ENCODE measurements at regions not wholly inside any gene's neighbourhood (a gene's known extent, or its start where the extent isn't known, plus 50 kb on each side); places are given as distances from the start of the nearest gene placed in this dataset.

DNA sequence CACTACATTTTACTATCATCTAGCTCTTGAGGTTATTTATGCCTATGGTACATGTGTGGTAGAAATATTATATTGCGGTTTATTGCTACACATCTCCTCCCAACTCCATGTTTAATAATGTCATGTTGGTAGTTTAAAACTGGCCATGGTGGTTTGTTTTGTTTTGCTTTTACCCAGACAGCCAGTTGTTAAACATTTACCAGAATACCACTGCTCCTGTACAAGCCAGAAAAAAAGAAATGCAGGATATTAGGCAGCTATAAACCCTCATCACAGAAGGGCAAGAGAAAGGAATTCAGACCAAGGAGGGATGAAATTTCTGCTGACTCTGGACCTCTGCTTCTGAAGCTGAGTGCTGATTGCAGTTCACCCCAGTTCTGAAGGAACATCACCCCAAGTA lies 451.8 kb upstream of the IL12A start:
- no peak for DNase-seq (ENCODE audit: low spot score)

DNA sequence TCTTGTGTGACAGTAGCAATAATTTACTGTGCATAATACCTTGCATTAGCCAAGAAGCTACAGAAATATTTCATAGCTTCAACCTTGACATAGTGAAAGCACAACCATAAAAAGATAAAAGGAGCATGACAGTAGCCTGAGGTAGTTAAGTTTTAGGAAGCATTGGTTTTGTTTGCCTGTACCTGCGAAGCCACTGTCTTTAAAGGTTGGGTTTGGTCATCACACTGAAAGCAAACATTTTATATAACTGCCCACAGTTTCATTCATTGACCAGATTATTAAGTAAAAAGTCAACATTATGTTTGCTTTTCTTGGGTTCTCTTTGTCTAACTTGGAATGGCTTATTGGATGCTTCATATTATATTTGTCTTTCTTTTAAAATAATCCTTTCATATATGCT lies 450.1 kb upstream of the IL12A start:
- DNase-seq (ENCODE audit: low spot score): no peak

GRCh38 chr3:159540882-159541495 lies 447.6 kb upstream of the IL12A start:
- DNase-seq (ENCODE audit: low spot score): no peak

DNA sequence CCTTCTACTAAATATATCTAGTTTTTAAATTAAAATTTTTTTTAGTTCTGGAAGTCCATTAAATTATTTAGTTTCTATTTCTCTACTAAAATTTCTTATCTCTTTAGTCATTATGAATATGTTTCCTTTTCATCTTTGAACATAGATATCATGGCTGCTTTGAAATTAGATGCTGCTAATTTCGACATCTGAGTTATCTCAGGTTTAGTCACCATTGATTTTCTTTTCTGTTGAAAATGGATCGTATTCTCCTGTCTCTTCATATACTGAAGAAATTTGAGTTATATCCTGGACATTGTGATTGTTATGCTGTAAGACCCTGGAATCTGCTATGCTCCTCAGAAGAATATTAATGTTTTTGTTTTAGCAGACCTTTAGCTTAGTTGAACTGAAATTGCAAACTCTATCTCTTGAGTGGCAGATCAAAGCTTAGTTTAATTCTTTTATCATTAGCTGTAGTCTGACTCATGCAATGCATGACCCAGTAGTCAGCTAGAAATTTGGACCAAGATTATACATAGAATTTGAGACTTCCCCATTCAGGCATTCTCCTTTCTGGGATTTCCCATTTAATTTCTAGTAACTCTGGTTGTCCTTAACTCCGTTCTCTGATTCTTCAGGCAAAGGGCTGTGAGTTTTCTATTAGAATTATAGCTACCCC lies 439.8 kb upstream of the IL12A start:
- no peak for DNase-seq (ENCODE audit: low spot score)

- no peak for DNase-seq (ENCODE audit: low spot score)
Observed at GRCh38 chr3:159555205-159555604, 433.4 kb upstream of the IL12A start.

DNA sequence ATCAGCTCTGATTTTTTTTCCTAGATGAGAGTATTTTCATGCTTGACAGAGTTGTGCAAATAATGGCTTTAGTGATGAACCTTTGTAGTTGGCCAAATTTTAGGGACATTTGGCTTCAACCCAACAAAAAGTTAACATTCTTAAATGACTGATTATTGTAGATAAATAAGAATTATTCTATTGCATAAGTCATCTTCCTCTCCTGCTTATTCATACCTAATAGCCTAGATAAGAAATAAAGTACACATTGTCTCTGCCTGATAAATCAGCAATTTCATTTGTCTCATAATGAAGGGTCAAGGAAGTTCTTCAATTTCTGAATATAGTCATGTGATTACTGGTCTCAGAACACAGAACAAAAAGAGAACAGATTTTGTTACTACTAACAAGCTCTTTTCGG lies 428.9 kb upstream of the IL12A start:
- DNase-seq (ENCODE audit: low spot score): no peak

- DNase-seq (ENCODE audit: low spot score): no peak
Observed at GRCh38 chr3:159560214-159560979, 428.2 kb upstream of the IL12A start.

GRCh38 chr3:159565313-159565712 lies 423.3 kb upstream of the IL12A start:
- no peak for DNase-seq (ENCODE audit: low spot score)

GRCh38 chr3:159583662-159584061 lies 405.0 kb upstream of the IL12A start:
- no peak for DNase-seq (ENCODE audit: low spot score)

DNA sequence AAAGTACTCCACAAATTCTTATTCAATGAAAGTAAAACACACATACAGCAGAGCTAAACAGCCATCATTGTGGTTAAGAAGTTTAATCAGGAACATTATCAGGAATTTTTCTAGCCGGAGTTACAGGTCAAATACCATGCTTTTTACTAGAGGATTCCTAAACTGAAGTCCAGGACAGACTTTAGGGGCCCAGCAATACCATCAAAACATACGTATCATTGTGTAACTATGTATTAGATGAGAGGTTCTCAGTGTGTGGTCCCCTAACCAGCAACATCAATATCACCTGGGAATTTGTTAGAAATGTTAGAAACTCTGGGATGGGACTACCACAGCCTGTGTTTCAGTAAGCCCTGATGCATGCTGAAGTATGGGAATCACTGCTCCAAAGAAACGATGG lies 404.2 kb upstream of the IL12A start:
- no peak for DNase-seq (ENCODE audit: low spot score)

DNA sequence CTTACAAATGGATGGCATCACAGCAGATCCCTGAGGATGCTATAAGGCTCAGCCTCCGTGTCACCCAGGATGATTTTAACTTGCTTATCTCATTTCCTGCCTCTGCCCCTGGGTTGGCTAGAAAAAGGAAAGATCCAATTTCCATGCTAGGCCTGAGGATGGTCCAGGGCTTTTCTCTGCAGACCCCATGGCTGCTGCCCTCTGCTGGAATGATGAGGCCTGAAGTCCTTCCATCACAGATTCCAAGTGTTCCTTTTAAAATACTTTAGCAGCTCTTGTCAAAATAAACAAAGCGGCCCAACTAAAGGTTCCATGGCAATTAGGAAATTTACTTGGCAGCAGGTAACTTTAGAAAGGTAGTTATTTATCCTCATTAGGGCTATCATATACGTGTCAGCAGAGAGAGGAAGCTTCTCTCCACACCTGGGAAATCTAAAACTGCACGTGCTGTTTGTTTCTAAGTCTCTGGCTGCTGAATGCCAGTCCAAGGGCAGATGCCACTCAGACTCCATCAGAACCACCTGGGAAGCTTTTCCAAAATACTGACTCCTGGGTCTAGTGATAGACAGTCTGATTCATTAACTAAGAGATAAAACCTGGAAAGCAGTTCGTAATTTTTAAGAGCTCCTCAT lies 401.9 kb upstream of the IL12A start:
- DNase-seq (ENCODE audit: low spot score): no peak

GRCh38 chr3:159593927-159594605 lies 394.6 kb upstream of the IL12A start:
- no peak for DNase-seq (ENCODE audit: low spot score)

- no peak for DNase-seq (ENCODE audit: low spot score)
Observed at GRCh38 chr3:159600291-159600690, 388.3 kb upstream of the IL12A start.

- peak; percentile 4 for DNase-seq (ENCODE audit: low spot score)
Observed at GRCh38 chr3:159604151-159604581, 384.5 kb upstream of the IL12A start.

DNA sequence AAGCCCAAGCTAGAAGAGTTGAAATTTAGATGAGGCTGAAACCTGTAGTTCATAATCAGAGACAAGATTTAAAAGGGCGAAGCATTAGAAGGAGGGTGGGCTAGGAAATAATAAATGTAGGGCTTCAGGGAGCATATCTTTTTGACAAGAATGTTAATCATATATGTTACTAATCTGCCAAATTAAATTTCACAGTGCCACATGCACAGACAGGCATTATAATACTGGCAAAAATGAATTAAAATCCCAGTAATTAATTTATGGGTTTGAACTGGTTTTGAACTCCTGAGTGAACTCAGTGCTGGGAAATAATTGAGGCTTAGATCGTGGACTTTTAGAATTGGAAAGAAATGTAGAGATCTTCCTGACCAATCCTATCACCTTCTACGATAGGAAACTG lies 383.5 kb upstream of the IL12A start:
- no peak for DNase-seq (ENCODE audit: low spot score)

DNA sequence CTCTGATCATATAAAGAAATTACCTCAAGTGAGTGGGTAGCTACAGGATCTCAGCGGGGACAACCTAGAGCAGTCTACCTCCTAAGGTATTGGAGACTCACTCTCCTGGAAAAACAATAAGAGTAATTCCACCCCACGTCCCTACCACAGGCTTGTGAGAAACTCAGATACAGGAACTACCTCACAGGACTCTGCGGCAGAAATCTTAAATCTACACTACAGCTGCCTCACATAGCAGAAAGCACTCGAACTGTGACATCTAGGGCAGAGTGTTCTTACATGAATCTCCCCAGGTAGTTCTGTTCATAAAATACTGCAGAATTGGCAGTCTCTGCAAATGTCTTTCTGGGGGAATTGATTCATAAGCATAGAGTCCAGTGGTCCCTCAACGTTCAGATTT lies 382.9 kb upstream of the IL12A start:
- DNase-seq (ENCODE audit: low spot score): no peak

DNA sequence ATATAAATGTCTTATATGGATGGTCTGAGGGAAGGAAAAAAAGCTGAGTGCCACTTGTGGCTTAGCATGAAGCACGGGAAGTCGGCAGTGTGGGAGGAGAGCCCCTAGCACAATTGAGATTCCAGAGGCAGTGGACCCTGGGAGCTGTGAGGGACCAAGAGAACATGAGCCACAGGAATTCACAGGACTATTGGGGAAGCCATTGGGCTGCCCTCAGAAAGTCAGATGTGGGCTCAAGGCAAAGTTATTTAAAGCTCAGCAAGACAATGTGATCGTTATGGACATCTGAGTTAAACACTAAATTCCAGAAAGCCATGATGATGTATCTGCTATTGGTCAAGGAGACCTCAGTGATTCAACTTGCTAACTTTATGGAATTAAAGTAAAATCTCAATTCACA lies 380.8 kb upstream of the IL12A start:
- no peak for DNase-seq (ENCODE audit: low spot score)

DNA sequence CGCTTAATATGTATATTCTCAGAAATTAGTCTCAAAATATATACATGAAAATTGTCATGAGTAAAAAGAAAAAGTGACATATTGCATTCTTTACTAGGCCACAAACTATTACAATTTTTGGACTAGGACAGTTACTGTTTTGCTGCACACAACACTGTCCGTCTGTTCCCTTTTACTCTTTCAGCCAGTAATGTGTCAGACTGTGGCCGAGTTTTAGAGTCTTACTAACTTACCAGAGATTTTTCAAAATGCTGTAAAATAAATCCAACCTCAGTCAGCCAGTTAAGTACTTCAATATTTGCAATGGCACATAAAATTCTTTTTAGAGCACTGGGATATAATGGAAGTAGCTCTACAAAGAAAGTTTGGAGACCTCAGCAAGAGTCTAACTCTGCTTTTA lies 380.3 kb upstream of the IL12A start:
- DNase-seq (ENCODE audit: low spot score): no peak

DNA sequence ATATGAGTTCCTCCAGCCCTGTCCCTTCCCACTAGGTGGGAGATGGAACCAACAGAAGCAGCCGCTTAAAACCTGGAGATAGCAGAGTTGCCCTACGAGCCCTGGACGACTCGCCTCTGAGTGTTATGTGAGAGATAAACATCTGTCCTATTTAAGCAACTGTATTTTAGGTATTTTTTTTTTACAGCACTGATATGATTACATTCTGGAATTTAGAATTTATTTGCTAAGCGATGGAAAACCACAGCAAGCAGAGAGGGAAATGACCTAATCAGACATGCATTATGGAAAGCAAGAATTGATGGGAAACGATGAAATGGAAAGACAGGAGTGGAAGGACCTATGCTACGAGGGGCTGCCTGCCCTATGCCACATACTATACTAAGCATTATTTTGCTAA lies 379.0 kb upstream of the IL12A start:
- no peak for DNase-seq (ENCODE audit: low spot score)

GRCh38 chr3:159616234-159616825 lies 372.3 kb upstream of the IL12A start:
- no peak for DNase-seq (ENCODE audit: low spot score)

DNA sequence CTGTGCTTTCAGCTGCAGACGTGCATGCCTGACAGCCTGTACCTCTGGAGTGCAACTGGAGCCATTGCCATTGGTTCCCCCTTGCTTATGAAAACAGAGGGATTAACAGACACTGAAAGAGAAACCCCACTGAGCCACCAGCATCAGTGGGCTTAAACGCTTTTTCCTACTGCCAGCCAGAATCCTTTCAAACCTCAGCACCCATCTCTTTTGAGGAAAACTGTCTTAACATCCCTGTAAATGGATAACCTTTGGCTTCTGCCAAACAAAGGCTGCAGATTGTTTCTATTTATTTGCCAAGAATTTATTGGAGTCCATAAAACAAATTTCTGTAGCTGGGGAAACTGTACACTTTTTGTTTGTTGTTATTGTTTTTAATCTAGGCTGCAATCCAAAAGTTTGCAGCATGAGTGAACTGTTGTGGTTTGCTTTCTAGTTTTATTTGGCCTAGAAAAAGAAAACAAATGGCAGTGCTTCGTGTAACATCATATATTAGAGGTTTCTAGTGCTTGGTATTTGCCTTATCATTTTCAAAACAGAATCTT lies 369.2 kb upstream of the IL12A start:
- DNase-seq (ENCODE audit: low spot score): no peak

- no peak for DNase-seq (ENCODE audit: low spot score)
Observed at GRCh38 chr3:159620281-159620680, 368.4 kb upstream of the IL12A start.
